GM18498 (cell line): ENCODE measurements at regions not wholly inside any gene's neighbourhood (a gene's known extent, or its start where the extent isn't known, plus 50 kb on each side); places are given as distances from the start of the nearest gene placed in this dataset.

Experiments
- ATAC-seq: cut with Tn5 transposase; IDR thresholded peaks from one replicate; pipeline ENCODE4 v1.9.1; 2021; ENCODE audit warnings: mild to moderate bottlenecking, moderate library complexity; ENCODE audit not compliant: unreplicated experiment

- ATAC-seq, result no peak
Observed at GRCh38 chr13:29934531-29935308, 84.3 kb upstream of the UBL3 start.

GRCh38 chr13:29933401-29933800, 83.0 kb upstream of the UBL3 start:
- no peak for ATAC-seq

GRCh38 chr13:29931696-29932095, 81.3 kb upstream of the UBL3 start:
- ATAC-seq, result no peak

- ATAC-seq, result no peak
Observed at GRCh38 chr13:29929062-29929847, 78.8 kb upstream of the UBL3 start.

- ATAC-seq, result no peak
Observed at GRCh38 chr13:29926098-29926476, 75.7 kb upstream of the UBL3 start.

GRCh38 chr13:29925457-29926097, 75.2 kb upstream of the UBL3 start:
- ATAC-seq, result no peak

GRCh38 chr13:29924482-29925350, 74.3 kb upstream of the UBL3 start:
- ATAC-seq, result no peak

- ATAC-seq, result peak; percentile 59
Observed at GRCh38 chr13:29923554-29924481, 73.4 kb upstream of the UBL3 start.

- no peak for ATAC-seq
Observed at GRCh38 chr13:29922896-29923295, 72.5 kb upstream of the UBL3 start.

- no peak for ATAC-seq
Observed at GRCh38 chr13:29922281-29922821, 71.9 kb upstream of the UBL3 start.

- ATAC-seq, result no peak
Observed at GRCh38 chr13:29921542-29921941, 71.1 kb upstream of the UBL3 start.

- no peak for ATAC-seq
Observed at GRCh38 chr13:29920025-29920643, 69.7 kb upstream of the UBL3 start.

GRCh38 chr13:29918845-29919244, 68.4 kb upstream of the UBL3 start:
- ATAC-seq, result no peak

- no peak for ATAC-seq
Observed at GRCh38 chr13:29917650-29918049, 67.2 kb upstream of the UBL3 start.

GRCh38 chr13:29914581-29914980, 64.2 kb upstream of the UBL3 start:
- ATAC-seq, result no peak

- no peak for ATAC-seq
Observed at GRCh38 chr13:29911781-29912418, 61.5 kb upstream of the UBL3 start.

- ATAC-seq, result no peak
Observed at GRCh38 chr13:29909975-29910674, 59.7 kb upstream of the UBL3 start.
